Gastroesophageal sphincter (tissue), 3 donors: ENCODE measurements at regions not wholly inside any gene's neighbourhood (a gene's known extent, or its start where the extent isn't known, plus 50 kb on each side); places are given as distances from the start of the nearest gene placed in this dataset.

Source experiments
- EP300 ChIP-seq: sonication (generic); formaldehyde crosslinking; IDR thresholded peaks from one replicate; pipeline ENCODE4 v1.6.1; 2017; ENCODE audit warnings: antibody characterized with exemption, mild to moderate bottlenecking
- TF ChIP-seq, protein P1 (sequence below), 4 experiments: fragments of 200-600 bp in 2 of 4; fragments of 450-650 bp in 2 of 4; sonication (generic) in 1 of 4; IDR thresholded peaks; one replicate each; pipeline ENCODE4 v1.5.1; 2017 to 2019; ENCODE audit warnings: antibody characterized with exemption in 4 of 4, mild to moderate bottlenecking in 2 of 4, moderate library complexity in 2 of 4

DNA sequence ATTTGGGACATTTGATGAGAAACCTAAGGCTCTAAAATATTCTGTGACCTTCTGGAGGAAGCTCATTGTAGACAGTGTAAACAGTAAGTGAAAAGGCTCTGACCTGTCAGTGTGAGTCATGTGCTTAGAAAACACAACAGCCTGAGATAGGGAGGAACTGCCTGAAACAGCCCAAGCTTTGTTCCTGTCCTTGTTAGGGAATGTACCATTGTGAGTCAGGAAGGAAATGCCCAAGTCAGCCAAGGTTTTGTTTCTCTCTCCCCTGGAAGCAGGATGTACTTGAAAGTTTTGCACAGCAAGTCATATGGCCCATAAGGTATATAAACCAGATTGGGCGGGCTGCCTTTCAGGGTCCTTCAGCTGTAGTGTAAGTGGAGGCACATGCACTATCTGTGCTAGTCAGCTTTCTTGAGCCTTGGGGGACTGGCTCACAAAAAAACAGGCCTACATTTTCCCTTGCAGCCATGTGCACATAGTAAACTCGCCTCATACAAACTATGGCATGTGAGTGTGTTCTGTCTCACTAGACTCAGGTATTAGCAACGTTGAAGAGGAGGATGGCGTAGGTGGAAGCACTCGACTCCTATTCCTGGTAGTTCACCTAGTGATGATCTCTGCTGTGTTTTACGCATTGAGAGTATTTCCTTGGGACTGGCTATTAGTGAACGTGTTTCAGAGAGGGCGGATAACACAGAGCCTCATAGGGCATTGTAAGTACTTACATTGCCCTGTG, 141.2 kb upstream of the KLHL1 start:
- no peak for TF ChIP-seq EP300
- TF ChIP-seq, protein P1, sequence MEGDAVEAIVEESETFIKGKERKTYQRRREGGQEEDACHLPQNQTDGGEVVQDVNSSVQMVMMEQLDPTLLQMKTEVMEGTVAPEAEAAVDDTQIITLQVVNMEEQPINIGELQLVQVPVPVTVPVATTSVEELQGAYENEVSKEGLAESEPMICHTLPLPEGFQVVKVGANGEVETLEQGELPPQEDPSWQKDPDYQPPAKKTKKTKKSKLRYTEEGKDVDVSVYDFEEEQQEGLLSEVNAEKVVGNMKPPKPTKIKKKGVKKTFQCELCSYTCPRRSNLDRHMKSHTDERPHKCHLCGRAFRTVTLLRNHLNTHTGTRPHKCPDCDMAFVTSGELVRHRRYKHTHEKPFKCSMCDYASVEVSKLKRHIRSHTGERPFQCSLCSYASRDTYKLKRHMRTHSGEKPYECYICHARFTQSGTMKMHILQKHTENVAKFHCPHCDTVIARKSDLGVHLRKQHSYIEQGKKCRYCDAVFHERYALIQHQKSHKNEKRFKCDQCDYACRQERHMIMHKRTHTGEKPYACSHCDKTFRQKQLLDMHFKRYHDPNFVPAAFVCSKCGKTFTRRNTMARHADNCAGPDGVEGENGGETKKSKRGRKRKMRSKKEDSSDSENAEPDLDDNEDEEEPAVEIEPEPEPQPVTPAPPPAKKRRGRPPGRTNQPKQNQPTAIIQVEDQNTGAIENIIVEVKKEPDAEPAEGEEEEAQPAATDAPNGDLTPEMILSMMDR (IDR thresholded peaks at IDR 0.05): no peak
